CD1c-positive myeloid dendritic cell (primary cell): ENCODE measurements at regions not wholly inside any gene's neighbourhood (a gene's known extent, or its start where the extent isn't known, plus 50 kb on each side); places are given as distances from the start of the nearest gene placed in this dataset.

Experiments used
- DNase-seq: peaks from one replicate; pipeline ENCODE4 v3.0.0-alpha.2; 2016; ENCODE audit errors: extremely low spot score

DNA sequence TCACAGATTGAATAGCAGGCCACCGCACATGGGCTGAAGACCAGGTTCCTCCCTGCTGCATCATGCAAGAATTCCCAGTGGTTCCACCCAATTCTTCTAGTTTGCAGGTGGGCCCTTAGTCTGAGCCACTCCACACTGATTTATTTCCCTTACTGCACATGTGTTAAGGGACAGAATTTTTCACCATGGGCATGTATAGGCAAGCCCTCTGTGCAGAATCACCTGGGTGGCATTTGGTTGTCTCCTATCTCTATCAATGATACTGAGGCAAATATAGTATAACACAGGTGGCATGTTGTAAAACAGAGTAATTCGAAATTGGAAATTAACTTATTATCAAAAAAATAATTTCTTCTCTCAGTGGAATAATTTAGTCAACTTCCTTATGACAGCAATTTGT is 1892.4 kb downstream of the NCAM2 start:
- DNase-seq = no peak

DNA sequence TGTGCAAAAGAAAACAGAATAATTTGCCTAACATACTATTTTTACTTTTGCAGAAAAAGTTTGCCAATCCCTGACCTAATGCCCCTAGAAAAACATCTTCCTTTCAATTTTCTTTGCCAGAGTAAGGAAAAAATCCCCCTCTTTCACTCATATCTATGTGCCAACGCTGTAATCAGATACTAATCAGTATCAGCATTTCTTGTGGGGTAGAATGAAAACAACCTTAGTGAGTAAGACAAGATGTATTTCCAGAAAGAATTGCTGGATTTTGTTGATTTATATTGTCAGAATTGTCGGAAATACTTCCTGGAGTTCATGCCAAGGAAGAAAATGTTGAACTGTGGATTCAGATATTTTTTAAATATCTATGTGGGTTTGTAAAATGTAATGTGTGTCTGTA is 1893.8 kb downstream of the NCAM2 start:
- DNase-seq = no peak

DNA sequence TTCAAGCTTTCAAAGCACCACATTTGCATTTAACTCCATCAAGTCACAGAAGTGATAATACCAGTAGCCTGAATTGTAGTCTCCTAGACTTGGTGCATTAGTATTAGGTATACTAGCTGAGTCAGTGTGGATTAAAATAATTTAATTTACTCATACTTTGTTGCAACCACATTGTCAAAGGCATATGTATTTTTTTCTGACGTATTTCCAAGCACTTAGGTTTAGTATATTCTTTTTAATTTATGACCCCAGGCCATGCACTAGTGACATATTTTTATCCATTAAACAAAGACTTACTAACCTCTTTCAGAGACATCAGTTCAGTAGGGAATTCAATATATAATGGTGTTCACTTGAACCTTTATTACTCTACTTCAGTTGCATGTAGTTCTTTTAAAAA is 1894.5 kb downstream of the NCAM2 start:
- DNase-seq = no peak

DNA sequence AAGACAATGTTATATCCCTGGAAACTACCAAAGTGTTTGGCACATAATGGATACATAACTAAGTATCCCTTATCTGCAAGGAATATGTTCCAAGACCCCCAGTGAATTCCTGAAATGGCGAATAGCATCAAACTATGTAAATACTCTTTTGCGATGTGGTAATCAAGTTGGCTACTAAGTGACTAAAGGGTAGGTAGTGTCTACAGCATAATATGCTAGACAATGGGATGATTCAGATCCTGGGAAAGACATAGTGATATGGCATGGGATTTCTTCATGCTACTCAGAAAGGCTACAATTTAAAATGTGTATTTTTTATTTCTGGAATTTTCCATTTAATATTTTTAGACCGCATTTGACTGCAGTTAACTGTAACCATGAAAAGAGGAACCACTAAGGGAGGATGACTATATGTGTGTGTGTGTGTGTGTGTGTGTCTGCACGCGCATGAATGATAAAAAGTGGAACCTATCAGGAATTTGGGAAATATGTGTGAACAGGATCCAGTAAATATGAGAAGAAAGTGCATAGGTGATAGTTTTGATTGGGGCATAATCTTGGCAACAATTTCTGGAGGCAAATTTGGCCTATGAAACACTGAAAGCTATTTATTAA is 1899.9 kb downstream of the NCAM2 start:
- no peak for DNase-seq

DNA sequence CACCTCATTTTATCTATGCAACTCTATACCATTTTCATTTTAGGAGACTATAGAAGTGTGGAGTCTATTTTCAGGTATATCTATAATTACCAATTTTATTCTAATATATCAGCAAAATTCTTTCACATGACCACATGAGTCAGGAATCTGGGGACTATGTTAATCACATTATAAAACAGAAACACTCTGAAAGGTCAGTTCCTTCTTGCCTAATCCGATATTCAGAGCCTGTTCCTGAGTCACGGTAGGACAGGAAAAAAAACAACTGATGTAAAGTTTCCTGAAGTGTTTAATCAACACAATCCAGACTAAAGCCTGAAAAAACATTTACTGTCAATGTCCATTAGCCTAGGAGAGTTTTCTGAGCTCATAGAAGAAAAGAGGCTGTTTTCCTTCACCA is 1902.3 kb downstream of the NCAM2 start:
- no peak for DNase-seq

DNA sequence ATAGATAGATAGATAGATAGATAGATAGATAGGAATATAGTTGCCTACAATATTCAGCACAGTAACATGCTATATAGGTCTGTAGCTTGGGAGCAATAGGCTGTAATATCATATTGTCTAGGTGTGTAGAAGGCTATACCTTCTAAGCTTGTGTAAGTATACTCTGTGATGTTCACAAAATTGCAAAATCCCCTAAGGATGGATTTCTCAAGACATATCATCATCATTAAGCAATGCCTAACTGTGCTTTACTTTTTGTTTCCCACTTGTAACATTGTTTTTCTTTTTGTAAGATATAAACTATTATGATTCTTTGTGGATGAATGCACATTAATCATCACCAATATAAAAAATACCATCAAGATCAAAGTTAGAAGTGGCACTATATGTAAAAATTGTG is 1905.6 kb downstream of the NCAM2 start:
- DNase-seq = no peak

DNA sequence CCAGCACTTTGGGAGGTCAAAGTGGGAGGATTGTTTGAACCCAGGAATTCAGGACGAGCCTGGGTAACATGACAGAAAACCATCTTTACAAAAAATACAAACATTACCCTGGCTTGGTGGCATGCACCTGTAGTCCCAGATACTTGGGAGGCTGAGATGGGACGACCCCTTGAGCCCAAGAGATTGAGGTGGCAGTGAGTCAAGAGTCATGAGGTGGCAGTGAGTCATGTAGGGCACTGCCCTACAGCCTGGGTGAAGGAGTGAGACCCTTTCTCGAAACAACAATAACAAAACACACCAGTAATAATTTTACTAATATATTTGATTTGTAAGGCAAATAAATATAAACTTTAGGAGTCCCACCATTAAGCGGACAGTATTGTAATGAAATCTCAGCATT is 1906.2 kb downstream of the NCAM2 start:
- no peak for DNase-seq

DNA sequence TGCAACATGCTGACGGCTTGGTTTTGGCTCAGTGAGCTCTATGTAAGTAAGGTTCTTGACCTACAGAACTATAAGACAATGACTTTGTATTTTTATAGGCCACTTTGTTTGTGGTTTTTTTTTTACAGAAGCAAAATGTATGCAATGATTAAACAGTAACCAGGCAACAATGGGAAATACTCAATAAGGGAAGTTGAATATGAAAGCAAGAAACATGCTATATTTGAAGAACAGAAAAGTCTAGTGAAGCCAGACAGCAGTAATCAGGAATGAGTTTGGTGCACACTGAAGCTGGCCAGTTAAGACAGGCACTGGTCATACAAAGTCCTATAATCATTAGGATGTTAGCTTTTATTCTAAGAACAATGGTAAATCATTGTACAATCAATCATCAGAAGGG is 1926.8 kb downstream of the NCAM2 start:
- no peak for DNase-seq

DNA sequence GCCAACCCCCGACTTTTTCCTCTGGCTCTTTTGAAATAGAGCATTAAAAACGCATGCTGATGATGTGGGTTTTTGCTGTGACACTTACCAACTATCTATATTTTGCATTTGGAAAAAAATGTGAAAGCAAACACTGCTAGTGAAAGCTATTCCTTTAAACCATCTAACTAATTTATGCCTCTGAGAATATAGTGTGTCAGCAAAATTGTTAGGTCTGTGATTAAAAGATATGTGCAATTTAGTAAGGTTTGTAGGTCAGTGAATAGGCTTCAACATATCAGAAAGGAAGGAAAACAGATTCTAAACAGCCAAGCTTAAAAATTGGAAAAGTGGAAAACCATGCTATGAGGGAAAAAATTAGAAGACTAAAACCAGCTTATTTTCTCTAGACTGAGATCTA is 1929.3 kb downstream of the NCAM2 start:
- no peak for DNase-seq

DNA sequence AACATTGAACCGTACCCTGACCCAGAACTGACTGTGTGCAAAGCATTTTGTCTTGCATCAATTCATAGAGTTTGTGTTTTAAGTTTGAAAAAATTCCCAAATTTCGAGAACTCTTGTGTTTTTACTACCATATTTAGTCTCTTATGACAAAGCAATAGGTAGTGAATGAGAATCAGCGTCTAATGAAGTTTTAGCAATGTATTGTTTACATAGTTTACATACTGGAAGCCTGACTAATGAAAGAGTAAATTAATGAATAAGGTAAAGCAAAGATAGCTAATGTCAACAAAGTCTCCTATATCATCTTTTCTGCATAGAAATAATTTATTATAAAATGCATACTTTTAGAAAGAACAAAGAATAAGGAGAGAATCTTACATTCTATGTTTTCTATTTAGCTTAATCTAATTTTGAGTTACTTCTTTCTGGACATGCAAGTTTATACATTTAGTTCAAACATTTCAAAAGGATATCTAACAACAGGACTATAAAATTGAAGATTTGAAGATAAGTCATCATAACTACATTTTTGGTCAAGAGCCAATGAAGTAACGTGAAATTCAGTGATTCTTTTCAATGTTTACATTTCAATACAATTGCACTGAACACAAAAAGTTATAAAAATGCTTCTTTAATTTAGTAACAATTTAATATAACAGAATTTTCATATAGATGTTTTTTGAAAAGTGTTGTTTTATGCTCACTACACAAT is 1943.7 kb downstream of the NCAM2 start:
- no peak for DNase-seq

DNA sequence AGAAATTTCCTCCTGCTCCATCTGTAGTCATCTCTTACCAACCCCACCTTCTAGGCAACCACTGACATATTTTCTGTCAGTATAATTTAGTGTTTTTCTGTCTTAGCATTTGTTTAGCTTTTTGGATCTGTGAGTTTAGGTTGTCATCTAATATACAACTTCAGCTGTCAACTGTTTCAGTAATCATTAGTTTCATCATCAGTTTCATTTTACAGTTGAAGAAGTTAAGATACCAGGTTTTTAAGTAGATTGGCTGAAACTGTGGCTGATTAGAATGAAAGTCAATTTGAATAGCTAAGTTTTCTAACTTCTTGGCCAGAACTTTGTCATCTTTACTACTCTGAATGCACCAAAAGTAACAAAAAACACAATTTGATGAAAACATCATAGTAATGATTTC is 1957.3 kb downstream of the NCAM2 start:
- DNase-seq = no peak

DNA sequence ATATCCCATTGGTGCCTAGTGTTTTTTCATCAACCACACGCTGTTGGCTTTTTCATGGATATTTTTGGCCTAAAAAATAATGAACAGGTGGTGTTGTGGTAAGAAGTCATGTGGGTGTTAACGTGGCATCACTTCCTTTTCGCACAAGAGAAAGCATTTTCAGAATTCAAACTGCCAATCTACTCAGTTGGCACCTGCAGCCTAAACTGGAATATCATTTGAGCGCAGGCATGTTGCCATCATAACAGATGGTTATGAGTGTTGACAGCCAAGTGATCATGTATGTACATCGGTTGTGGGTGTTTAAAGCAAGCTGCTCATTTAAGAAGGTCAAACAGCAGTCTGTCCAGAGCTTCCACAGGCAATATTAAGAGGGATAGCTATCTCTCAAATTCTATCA is 1963.0 kb downstream of the NCAM2 start:
- no peak for DNase-seq

DNA sequence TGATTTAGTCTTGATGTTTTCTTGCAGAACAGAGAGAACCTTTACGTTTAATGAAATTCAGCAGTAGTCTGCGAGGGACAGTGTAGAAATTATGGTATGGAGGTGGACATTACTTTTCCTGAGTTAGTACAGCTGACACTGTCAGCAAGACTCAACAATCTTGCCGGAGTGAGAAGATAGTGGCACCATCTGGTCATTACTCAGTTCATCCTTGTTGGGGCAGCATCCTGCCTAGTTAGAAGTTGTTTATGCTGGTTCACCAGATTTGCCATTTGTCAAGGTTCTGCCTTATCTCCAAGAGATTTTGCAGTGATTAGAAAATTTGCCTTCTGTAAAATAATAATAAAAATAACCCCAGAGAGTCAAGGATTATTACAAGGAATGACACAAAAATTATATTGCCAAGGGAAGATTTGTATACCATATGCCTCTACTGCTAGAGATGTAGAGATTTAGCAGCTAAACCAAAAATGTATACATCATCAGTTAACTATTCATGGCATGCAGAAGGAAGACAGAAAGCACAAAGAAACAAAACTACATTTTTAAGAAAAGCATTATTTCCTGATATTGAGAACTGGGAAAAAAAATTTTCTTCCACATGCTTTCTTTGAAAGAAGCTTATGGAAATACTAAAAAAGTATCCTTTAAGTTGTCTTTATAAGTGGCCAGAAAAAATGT is 1967.4 kb downstream of the NCAM2 start:
- no peak for DNase-seq

DNA sequence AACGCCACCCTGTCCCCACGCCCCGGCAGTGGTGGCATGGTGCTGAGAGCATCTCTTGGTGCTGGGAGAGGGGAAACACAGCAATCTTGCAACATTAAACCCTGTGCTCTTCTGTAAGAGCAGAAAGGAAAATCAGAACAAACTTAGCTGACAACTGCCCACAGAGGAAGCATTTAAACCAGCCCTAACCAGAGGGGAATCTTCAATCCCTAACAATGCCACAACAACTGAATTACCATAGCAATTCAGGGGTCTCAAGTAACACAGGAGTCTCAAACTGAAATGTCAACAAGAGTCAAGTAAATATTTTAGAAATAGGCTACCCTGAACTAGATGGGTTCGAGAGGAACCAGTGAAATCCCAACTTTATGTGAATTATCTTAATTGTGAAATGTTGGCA is 1983.6 kb downstream of the NCAM2 start:
- DNase-seq = no peak

DNA sequence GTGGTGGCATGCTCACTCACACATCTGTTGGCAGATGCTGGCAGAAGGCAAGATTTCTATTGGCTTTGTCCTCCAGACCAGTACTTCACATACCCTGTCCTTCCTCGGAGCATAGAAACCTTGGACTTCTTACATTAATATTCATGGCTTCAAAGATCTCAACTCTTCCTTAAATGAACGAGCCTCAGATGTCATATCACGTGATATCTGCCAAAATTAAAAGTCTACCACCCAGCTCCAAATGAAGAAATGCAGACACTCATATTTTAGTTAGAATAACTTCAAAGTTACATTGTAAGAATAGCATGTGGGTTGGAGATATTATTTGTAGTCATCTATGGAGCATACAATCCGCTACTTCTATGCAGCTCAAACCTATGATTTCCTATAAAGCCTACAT is 1994.9 kb downstream of the NCAM2 start:
- no peak for DNase-seq

DNA sequence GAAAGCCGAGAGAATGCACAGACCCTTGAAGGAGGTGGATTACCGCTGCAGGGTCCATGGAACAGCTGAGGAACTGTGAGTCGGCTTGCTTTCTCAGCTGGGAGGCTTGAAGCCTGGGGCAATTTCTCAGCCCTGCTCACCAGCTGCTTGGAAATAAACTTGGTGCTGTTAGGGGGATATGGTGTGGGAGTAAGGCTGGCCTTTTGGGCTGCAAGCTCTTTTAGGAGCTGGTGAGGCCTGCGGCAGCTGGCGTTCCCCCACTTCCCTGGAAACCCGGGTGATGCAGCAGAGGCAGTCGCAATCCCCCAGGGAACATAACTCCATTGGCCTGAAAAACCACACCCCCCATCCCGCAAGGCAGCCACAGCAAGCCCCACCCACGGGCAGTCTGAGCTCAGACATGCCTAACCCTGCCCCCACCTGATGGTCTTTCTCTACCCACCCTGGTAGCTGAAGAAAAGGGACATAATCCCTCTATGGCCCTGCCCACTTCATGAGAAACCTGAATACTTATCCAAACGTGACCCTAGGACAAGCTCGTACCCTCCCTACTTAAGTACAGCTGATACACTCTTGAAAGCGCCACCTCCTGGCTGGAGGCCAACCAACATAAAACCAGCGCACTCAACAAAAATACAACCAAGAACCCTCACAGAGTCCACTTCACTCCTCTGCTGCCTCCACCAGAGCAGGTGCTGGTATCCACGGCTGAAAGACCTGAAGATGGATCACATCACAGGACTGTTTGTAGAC is 1995.8 kb downstream of the NCAM2 start:
- no peak for DNase-seq

DNA sequence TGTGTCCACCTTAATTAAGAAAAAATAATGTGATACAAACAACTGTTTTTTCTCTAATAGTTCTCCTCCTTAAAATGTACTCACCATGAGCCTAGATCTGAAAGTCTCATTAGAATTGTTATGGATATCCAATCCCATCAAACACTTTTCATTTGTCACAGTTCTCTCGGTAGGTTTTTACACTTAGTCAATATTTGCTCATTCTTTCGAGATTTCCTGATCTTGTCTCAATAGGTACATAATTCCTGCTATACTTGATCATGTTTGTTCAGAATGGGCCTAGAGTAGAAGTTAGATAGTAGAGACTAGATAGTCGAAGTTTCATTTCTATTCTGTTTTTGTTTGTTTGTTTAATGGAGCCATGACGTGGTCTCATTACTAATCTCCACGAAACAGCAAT is 2005.7 kb downstream of the NCAM2 start:
- DNase-seq = no peak

DNA sequence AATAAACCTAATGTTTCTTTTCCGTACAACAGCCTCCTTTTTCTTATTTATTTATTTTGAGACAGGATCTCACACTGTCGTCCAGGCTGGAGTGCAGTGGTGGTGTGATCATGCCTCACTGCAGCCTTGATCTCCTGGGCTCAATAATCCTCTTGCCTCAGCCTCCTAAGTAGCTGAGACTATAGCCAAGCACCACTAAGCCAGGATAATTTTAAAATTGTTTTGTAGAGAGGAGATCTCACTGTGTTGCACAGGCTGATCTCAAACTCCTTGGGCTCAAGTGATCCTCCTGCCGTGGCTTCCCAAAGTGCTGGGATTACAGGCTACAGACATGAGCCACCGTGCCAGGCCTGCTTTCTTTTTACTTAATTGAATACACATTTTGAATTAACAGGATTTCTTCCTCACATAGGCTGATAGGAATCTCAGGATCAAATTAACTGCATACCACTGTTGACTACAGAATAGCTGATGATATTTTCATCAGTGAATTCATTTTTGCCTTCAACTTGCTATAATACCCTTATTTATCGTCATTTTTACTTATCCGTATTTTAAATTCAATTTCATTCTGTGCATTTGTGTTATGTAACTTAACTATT is 2010.5 kb downstream of the NCAM2 start:
- no peak for DNase-seq

DNA sequence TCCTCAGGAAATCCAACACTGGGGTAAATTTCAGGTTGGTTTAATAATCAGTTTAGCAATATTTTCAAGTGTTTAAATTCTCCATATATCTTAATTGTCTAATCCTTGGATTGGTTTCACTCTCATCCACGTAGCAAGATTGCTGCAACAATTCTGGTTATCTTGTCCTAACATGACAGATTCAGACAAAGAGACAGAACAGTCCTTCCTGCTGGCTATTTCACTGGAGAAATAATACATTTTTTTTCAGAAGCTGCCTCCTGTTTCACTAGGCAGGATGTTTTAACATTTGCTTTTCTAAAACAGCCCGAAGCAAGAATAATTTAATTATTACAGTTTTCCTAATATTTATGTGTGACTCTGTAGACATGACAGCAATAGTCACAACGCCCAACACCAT is 2011.2 kb downstream of the NCAM2 start:
- DNase-seq = no peak

DNA sequence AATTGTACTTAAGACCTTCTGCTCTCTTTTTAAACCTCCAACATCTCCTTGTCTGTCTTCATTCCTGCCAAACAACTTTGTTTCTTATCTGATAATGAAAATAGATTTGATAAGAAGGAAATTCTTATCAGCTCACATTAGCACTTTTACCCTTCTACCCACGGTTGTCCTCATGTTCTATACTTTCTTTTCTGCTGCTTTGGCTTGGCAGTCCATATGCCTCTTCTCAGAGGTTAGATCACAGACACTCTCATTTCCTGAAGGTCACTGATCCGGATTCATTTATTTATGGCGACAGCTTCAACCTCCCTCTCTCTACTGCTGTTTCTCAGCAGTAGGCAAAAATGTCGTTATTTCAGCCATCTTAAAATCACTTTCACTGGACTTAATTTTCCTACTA is 2015.8 kb downstream of the NCAM2 start:
- no peak for DNase-seq

DNA sequence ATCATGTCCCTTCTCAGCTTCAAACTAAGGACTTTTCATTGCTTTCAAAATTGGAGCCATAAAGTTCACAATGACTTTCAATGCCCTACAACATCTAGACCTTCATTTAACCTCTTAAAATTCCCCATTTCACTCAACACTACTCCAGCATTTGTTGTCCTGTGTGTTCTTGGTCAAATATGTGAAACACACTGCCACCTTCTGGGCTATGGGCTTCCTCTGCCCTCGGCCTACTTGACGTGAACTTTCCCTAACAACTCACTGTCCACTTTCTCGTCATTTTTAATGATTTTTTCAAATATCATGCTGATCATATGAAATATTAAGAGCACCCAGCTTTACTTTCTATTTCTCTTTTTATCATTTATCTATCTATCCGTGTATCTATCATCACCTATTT is 2018.4 kb downstream of the NCAM2 start:
- no peak for DNase-seq

DNA sequence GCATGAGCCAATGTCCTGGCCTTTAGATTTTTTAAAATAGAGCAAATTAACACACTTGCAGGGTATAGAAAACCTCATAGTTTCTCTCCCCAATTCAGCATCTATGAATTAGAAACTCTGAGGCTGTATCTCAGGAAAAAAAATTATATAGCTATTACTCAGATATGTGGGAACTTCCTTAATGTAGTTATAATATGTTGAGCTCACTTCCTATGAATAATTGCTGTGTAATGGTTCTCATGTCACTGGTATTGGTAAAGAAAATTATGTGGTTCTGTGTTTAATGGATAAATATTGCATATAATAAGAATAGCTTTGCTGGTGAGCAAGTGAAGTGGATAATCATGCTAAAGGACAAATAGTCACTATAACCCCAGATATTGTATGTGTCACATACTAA is 2019.8 kb downstream of the NCAM2 start:
- DNase-seq = no peak
